AG08396 (cell line): ENCODE measurements at regions not wholly inside any gene's neighbourhood (a gene's known extent, or its start where the extent isn't known, plus 50 kb on each side); places are given as distances from the start of the nearest gene placed in this dataset.
A peak's percentile ranks its signal among the peaks of the same experiment; 100 is the strongest.
"Not testable (repeated sequence)": the region's sequence is repeated elsewhere in the genome, so short reads cannot be mapped to it uniquely, and the experiment has no call there.

Source experiments
- DNase-seq: peaks from one replicate; pipeline ENCODE4 v3.0.0; 2012; ENCODE audit warnings: low spot score, mixed read lengths

DNA sequence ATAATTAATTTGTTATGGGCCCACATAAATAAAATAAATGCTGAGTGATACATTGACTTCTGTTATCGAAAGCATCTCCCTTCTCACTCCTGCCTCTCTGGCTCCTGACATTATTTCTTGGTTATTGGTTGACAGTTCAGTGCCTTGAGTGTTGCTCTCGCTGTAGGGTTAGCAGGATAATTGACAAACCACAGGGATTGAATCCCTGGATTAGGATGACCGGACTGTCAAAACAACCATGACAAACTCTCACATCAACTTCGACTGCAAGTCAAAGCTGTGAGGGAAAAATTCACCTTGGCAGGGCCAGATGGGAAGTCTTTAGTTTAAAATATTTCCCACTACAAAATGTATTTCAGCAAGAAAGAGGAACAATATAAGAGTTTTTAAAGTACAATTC is 245.4 kb upstream of the TFAP2D start:
- DNase-seq: no peak

- no peak for DNase-seq
These were observed 242.3 kb upstream of the TFAP2D start for GRCh38 chr6:50471041-50471440.

DNA sequence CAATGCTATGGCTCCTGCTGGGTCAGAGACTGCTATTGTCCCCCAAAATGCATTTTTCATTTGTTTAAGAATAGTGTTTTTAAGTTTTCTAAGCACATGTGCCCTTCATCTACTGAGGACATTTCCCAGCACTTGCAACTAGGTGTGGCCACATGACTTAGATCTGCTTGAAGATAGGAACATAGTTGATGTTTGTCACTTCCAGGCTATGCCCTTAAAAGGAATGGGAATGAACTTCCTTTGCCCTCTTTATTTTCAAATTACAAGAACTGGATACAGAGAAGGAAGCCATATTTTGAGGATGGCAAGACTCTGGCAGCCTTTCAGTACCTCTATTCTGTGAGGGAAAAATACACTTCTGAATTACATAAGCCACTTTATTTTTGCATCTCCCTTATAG is 203.0 kb upstream of the TFAP2D start:
- DNase-seq: no peak

DNA sequence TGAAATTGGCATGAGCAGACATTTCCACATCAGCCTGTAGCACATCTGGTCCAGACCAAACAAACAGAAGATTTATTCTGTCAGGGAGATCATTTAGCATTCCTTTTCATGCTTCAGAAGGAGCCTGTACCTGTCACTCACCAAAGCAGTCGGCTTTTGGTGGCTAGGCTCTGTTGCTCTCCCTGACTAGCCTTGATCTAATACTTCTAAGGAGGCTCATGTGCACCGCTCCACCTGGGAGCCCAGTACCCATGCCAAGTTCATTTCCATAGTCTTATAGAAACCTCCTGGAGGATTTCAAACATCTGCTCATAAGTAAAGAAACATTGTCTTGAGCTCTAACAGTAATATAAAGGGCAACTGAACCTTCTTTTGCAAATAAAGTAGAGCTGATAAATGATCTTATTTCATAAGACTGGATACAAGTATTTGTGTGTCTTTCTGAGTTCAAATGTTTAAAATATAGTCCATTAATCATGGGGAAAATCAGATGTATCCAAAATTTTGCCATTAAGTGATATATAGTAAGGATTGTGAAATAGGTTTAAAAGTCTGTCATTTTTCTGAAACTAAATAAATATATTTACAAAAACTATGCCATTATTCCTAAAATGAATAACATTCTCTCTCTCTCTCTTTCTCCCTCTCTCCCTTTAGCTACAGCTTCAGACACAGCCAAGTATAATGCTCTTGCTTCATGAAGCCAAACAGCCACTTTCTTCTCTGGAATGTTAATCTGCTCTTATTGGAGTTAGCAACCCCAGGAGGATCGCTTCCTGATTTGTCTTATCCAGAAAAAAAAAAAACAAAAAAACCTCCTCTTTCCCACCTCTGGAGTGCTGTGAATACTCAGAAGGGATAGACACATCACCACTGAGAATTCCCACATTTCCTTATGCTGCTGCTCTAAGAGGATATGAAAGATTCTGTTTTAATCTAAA is 192.7 kb upstream of the TFAP2D start:
- DNase-seq: no peak

DNA sequence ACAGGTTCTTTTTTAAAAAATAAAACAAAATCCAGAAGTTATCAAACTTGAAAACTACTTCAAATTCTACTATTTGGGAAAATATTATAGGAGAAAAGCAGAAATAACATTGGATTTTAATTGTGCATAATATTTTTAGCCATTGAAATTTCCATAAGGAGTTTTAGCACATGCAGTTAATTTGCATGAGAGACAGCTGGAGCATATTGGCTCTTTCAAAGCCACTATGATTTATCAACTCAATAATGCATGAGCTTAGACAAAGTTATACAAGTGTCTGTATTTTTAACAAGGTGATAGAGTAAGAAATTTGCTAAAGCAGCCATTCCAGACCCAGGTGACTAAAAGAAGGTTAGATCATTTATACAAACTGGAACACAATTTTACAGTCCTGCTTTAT is 189.0 kb upstream of the TFAP2D start:
- DNase-seq: no peak

GRCh38 chr6:50527985-50528384 is 185.3 kb upstream of the TFAP2D start:
- DNase-seq: no peak

- DNase-seq: no peak
These were observed 173.9 kb upstream of the TFAP2D start for GRCh38 chr6:50539447-50539846.

- DNase-seq: no peak
These were observed 171.4 kb upstream of the TFAP2D start for GRCh38 chr6:50541941-50542340.

GRCh38 chr6:50543666-50544065 is 169.7 kb upstream of the TFAP2D start:
- DNase-seq: no peak

DNA sequence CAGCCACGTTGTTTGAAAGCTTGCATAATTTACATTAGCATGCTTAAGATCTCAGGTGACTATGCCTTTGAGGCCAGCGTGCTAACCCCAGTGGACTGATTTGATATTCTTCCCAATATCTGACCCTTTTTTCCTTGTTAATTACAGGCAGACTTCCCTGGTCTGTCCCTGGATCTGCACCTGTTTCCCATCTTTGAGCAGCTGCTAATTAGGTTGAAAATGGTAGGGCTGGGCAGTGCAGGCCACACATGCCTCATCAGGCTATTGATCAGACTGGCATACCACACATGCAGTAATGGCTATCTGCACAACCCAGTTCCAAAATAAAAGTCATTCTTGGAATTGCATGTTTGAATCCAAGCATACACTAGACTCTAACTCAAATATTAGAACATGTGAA is 164.3 kb upstream of the TFAP2D start:
- no peak for DNase-seq

DNA sequence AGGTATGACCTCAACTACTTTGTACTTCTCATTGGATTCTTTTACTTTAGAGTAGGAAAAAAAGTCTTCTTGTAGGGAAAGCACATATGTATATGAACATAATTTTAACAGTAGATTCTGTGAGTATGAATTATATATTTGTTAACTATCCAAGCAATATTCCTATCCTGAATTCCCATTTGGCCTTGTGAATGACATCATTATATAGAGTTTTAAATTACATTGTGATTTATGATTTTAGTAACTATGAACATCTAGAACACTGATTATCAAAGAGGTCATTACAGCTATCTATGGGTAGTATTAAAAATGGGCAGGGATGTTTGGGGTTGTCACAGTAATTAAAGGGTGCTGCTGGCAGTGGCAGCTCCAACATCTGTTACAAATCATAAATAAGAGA is 163.9 kb upstream of the TFAP2D start:
- DNase-seq: no peak

DNA sequence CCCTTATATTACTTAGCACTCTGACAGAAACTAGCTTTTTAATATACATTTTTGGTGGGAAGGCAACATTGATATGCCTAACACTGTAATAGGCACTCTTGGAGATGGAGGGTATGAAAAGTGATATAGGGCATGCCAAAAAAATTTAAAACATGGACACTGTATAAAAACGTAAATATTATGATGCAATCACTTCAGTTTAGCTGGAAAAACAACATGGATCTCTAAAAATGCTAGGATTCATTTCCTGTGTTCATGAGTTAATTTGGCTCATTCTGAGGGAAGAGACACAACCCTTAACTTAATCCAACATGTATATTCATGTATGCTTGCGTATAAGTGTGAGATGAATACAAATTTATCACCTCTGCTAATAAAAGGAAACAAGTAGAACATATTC is 157.3 kb upstream of the TFAP2D start:
- DNase-seq: no peak

DNA sequence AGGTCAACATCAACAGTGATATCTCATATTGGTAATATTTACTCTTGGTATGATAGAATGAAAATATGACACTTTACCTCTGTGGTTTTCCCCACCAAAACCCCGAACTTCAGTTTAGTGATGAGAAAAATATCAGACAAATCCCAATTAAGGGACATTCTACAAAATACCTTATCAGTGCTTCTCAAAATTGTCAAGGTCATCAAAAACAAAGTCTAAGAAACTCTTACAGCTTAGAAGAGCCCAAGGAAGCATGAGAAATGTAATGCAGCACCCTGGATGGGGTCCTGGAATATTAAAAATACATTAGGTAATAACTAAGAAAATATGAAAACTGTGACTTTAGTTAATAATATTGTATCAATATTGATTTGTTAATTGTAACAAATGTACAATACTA is 148.3 kb upstream of the TFAP2D start:
- DNase-seq: no peak

- not testable (repeated sequence) for DNase-seq
These were observed 142.1 kb upstream of the TFAP2D start for GRCh38 chr6:50571230-50571629.

DNA sequence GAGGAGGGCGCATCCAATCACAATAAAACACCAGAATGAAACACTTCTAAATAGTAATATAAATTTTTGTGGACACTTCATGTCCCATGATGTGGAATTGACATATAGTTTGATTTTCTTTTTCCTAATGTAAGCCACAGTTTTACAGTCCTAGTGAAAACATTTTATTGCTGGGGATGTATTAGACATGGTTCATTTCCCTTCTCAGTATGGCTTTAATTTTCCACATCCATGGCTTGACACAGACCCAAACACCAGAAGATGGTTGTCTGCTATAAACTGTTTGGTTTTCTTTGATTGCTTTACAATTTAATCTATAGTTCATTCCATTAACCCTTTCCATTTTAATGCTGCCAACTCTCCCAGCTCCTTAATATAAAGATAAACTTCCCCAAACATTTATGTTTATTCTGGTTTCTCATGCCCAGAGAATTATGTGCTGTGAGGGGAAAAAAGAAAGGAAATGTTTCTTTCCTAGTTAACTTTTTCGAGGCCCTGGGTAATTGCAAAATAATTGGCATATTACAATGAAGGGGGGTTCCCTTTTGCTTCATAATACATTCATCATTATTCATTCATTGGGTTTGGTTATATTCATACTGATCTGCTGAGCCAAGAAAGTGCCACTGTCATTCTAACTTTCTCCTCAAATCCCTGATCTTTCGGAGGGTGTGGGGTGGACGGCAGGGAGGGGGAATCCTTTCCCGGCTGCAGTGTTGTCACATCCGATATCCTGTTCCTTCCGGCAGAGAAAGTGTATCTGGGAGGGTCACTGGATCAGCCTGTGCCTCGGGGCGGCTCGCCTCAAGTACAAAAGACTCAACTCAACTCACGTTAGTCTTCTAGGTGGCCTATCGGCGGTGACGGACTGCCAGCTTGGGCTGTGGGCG is 127.6 kb upstream of the TFAP2D start:
- DNase-seq: no peak

GRCh38 chr6:50586331-50586675 is 127.0 kb upstream of the TFAP2D start:
- no peak for DNase-seq

- no peak for DNase-seq
These were observed 123.4 kb upstream of the TFAP2D start for GRCh38 chr6:50589751-50590470.

GRCh38 chr6:50591135-50591534 is 122.2 kb upstream of the TFAP2D start:
- DNase-seq: no peak

DNA sequence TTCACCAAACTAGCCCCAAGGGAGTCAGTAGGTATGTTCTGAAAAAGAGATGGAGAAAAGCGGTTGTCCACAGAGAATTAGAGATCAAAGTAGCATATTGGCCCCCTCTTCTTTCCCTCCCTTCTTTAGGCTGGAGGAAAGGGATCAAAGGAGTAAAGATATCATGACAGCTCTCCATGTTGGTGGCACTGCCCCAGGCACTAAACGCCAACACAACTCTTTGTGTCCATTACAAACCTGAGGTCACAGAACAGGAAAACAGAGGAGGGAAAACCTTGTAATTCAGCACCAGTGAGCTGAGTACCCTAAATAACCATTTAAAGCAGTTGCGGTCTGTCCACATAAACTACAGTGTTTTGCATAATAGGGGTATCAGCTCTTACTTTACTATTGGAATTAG is 113.0 kb upstream of the TFAP2D start:
- DNase-seq: no peak

- DNase-seq: peak; percentile 2
These were observed 111.0 kb upstream of the TFAP2D start for GRCh38 chr6:50602292-50602691.

DNA sequence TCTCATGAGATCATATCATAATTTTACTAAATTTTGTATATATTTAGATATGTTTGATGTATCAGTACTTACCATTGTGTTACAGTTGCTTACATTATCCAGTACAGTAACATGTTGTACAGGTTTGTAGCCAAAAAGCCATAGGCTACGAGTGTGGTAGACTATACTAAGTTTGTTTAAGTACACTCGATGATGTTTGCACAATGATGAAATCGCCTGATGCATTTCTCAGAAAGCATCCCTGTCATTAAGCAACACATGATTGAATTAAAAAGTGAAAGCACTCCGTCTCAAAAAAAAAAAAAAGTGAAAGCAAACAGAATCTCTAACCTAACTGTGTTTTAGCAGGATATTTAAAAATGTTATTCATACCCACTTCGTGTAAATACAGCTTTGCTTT is 104.9 kb upstream of the TFAP2D start:
- no peak for DNase-seq

- DNase-seq: no peak
These were observed 102.8 kb upstream of the TFAP2D start for GRCh38 chr6:50610562-50610961.

- DNase-seq: no peak
These were observed 77.9 kb upstream of the TFAP2D start for GRCh38 chr6:50635429-50635828.
